ENCODE measurements at regions not wholly inside any gene's neighbourhood (a gene's known extent, or its start where the extent isn't known, plus 50 kb on each side); places are given as distances from the start of the nearest gene placed in this dataset.

DNA sequence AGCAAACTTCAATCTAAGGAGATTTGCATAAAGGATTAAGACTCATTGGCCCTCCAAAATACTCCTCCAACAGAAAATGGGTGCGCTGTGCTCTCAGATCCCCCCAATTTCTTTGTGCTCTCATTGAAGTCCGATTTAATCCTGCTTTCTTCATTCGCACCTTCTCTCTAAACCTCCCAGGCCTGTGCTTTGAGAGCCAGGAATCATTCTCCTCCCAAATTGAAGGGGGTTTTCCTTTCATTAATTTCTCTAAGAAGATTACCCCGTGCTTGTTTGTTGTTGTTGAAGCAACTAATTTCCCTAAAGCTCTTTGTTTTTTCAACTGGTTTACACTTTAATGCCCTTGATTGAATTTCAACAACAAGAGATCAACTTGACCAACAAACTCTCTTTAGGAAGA is 304.2 kb upstream of the IRX3 start:
- no peak overlapping the region for H3K4me3 ChIP-seq (ENCODE audit: low read length in 3 of 3)
- H3K9me3 ChIP-seq (ENCODE audit: control insufficient read depth in 3 of 3, low read length in 3 of 3) = no peaks in the 10 kb centered on the region
- H3K27ac ChIP-seq (ENCODE audit: low read depth, low read length) = no peak overlapping the region
- H3K4me1 ChIP-seq (ENCODE audit: control insufficient read depth in 3 of 3, insufficient read depth in 3 of 3, low read length in 3 of 3) = no peaks in the 10 kb centered on the region
- no peak overlapping the region for H3K9ac ChIP-seq (ENCODE audit: low read depth in 1 of 3, low read length in 3 of 3)
- H3K27me3 ChIP-seq (ENCODE audit: control insufficient read depth in 3 of 3, insufficient read depth in 3 of 3, low read length in 3 of 3) = peaks cover under 1 to 11% (median 3%) of the 10 kb centered on the region in 3 donors
- no peaks in the 10 kb centered on the region for H3K36me3 ChIP-seq (ENCODE audit: control insufficient read depth in 3 of 3, insufficient read depth in 3 of 3, low read length in 3 of 3)

DNA sequence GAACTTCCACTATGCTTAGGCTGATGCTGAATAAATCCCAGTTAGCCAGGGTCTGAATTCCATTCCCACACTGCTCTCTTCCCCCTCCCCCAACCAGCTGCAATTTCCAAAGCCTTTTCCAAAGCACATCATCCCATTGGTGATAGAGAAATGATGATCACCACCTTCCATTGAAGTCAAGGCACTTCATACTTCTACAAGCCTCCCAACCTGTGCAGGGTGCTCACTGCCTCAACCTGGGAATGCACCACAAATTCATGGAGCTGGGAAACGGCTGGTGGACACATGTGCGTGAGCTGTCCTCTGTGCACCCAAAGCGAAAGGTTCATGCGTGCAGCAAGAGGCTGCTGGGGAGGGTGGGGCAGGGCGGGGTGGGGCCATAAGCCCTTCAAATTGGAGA is 302.7 kb upstream of the IRX3 start:
- Histone ChIP-seq H3K36me3 (ENCODE audit: control insufficient read depth in 3 of 3, insufficient read depth in 3 of 3, low read length in 3 of 3) (no peaks in the 10 kb centered on the region), H3K9me3 (ENCODE audit: control insufficient read depth in 3 of 3, low read length in 3 of 3) (no peaks in the 10 kb centered on the region), H3K4me1 (ENCODE audit: control insufficient read depth in 3 of 3, insufficient read depth in 3 of 3, low read length in 3 of 3) (no peaks in the 10 kb centered on the region), H3K4me3 (ENCODE audit: low read length in 3 of 3) (no peak overlapping the region), H3K9ac (ENCODE audit: low read depth in 1 of 3, low read length in 3 of 3) (no peak overlapping the region), H3K27me3 (ENCODE audit: control insufficient read depth in 3 of 3, insufficient read depth in 3 of 3, low read length in 3 of 3) (peaks cover 0 to 2% (median 0%) of the 10 kb centered on the region in 3 donors), H3K27ac (ENCODE audit: low read depth, low read length) (no peak overlapping the region)

DNA sequence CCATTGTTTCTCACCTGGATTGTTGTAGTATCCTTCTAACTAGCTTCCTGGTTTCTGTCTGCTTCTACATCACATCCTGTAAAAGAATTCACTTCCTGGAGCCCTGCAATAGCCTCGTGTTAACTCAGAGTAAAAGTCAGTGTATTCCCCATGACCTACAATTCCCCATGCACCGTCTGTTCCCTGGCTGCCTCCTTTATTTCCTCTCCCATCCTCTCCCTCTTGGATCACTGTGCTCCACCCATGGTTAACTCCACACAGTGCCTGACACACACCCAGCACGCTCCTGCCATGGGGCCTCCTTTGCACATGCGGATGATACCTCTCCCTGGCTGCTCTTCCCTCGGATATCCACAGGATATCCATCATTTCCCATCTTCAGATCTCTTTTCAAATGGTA is 301.4 kb upstream of the IRX3 start:
- H3K9ac ChIP-seq (ENCODE audit: low read depth in 1 of 3, low read length in 3 of 3) = no peak overlapping the region
- H3K4me3 ChIP-seq (ENCODE audit: low read length in 3 of 3) = no peak overlapping the region
- no peaks in the 10 kb centered on the region for H3K27me3 ChIP-seq (ENCODE audit: control insufficient read depth in 3 of 3, insufficient read depth in 3 of 3, low read length in 3 of 3)
- H3K4me1 ChIP-seq (ENCODE audit: control insufficient read depth in 3 of 3, insufficient read depth in 3 of 3, low read length in 3 of 3) = no peaks in the 10 kb centered on the region
- no peak overlapping the region for H3K27ac ChIP-seq (ENCODE audit: low read depth, low read length)
- no peaks in the 10 kb centered on the region for H3K36me3 ChIP-seq (ENCODE audit: control insufficient read depth in 3 of 3, insufficient read depth in 3 of 3, low read length in 3 of 3)
- H3K9me3 ChIP-seq (ENCODE audit: control insufficient read depth in 3 of 3, low read length in 3 of 3) = no peaks in the 10 kb centered on the region

DNA sequence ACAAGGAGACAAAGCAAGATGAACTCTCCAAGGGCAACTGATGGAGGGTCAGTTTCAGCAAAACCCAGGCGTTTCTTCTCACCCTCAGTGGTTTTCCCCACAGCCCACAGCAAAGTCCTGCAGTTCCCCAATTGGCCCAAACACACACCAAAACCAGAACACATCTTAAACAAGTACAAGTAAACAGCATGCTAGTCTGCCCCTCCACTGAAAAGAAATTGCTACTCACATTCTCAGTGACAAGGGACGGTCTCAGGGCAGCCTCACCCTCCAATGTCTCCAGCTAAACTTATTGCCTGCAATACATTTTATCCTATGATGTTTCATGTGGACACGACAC is 300.6 kb upstream of the IRX3 start:
- Histone ChIP-seq H3K27me3 (ENCODE audit: control insufficient read depth in 3 of 3, insufficient read depth in 3 of 3, low read length in 3 of 3) (no peaks in the 10 kb centered on the region), H3K9me3 (ENCODE audit: control insufficient read depth in 3 of 3, low read length in 3 of 3) (no peaks in the 10 kb centered on the region), H3K9ac (ENCODE audit: low read depth in 1 of 3, low read length in 3 of 3) (no peak overlapping the region), H3K36me3 (ENCODE audit: control insufficient read depth in 3 of 3, insufficient read depth in 3 of 3, low read length in 3 of 3) (no peaks in the 10 kb centered on the region), H3K27ac (ENCODE audit: low read depth, low read length) (no peak overlapping the region), H3K4me1 (ENCODE audit: control insufficient read depth in 3 of 3, insufficient read depth in 3 of 3, low read length in 3 of 3) (no peaks in the 10 kb centered on the region), H3K4me3 (ENCODE audit: low read length in 3 of 3) (no peak overlapping the region)

DNA sequence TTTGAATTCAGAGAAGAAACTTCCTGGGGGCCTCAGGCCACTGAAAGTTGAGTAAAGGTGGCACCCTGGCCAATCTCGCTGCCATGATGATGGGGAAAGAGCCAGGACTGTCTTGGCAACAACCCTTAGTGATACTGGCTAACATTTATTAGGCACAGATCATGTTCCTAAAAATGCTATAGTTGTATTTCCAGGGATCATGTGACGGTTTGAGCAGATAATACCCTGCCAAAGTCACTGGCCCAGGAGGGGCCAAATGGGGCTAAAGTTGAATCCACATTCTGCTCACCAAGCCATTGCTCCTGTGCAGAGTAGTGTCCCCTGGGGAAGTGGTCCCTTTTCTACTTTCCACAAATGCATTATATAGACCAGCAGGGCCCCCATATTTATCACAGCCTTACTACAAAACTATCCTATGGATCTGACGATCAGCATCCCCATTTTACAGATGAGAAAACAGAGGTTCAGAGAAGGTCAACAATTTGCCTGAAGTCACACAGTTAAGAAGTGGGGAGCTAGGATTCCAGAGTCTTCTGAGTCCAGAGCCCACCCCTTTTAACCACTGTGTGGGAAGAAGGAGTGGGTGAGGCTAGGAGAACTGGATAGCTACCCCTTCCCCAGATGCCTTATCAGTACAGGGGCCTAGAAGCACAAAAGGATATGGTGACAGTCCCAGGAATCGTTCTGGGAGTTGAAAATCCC is 300.0 kb upstream of the IRX3 start:
- no peak overlapping the region for H3K9ac ChIP-seq (ENCODE audit: low read depth in 1 of 3, low read length in 3 of 3)
- H3K4me3 ChIP-seq (ENCODE audit: low read length in 3 of 3) = no peak overlapping the region
- H3K27ac ChIP-seq (ENCODE audit: low read depth, low read length) = no peak overlapping the region
- no peaks in the 10 kb centered on the region for H3K9me3 ChIP-seq (ENCODE audit: control insufficient read depth in 3 of 3, low read length in 3 of 3)
- H3K27me3 ChIP-seq (ENCODE audit: control insufficient read depth in 3 of 3, insufficient read depth in 3 of 3, low read length in 3 of 3) = no peaks in the 10 kb centered on the region
- no peaks in the 10 kb centered on the region for H3K36me3 ChIP-seq (ENCODE audit: control insufficient read depth in 3 of 3, insufficient read depth in 3 of 3, low read length in 3 of 3)
- H3K4me1 ChIP-seq (ENCODE audit: control insufficient read depth in 3 of 3, insufficient read depth in 3 of 3, low read length in 3 of 3) = no peaks in the 10 kb centered on the region

DNA sequence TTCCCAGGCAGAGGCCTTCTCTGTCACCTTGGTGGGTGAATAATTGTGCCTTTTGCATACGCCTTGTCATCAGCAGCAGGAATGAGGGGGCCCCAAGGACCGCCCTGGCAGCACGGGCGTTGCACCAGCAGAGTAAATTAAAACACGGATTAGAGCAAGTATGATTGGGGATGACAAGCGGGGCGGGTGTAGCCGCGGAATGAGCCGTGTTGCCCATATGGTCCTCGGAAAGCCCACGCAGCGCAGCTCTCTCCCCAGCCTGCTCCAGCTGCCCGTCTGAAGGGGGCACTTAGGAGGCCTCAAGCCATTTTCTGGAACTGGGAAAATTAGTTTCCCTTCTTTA is 299.4 kb upstream of the IRX3 start:
- Histone ChIP-seq H3K9ac (ENCODE audit: low read depth in 1 of 3, low read length in 3 of 3) (no peak overlapping the region), H3K4me1 (ENCODE audit: control insufficient read depth in 3 of 3, insufficient read depth in 3 of 3, low read length in 3 of 3) (no peaks in the 10 kb centered on the region), H3K27me3 (ENCODE audit: control insufficient read depth in 3 of 3, insufficient read depth in 3 of 3, low read length in 3 of 3) (no peaks in the 10 kb centered on the region), H3K36me3 (ENCODE audit: control insufficient read depth in 3 of 3, insufficient read depth in 3 of 3, low read length in 3 of 3) (no peaks in the 10 kb centered on the region), H3K27ac (ENCODE audit: low read depth, low read length) (no peak overlapping the region), H3K9me3 (ENCODE audit: control insufficient read depth in 3 of 3, low read length in 3 of 3) (no peaks in the 10 kb centered on the region), H3K4me3 (ENCODE audit: low read length in 3 of 3) (no peak overlapping the region)

DNA sequence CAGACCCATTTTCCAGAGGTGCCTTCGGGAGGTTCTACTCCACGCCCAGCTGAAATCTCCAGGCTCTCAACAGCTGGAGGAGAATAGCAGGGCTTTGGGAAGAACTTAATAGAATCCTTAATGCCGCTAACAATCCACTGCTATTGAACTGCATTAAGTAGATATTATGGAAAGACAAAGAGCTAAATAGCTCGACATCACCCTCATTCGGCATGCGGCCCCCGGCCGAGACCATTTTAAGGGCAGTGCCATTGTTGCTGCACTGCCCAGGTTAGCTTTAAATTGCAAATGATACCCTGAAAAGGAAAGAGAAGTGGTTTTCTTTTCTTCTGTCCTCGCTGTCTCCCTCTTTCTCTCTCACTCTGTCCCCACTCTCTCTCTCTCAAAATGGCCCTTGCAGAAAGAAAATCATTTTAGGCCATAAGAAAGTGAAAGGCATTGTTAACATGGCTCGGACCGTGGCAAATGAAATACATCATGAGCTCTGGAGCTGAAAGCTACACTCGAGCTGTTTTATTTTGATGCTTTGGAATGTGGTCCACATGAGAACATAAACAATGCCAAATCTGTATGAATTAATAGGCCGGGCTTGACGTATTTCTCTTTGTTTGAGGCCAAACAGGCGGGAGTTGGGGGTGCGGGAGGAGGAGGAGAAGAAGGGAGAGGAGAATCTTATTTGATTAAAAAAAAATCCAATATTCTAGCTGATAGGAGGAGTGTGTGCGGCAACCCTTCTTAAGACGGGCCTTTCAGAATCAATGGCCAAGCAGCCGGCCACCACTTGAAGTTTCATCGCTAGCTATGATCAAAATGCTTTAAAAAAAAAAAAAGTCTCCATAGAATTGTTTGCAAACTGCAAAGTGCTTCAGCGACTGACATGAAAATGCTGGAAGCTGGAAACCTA is 298.8 kb upstream of the IRX3 start:
- Histone ChIP-seq H3K36me3 (ENCODE audit: control insufficient read depth in 3 of 3, insufficient read depth in 3 of 3, low read length in 3 of 3) (no peaks in the 10 kb centered on the region), H3K9ac (ENCODE audit: low read depth in 1 of 3, low read length in 3 of 3) (no peak overlapping the region), H3K4me1 (ENCODE audit: control insufficient read depth in 3 of 3, insufficient read depth in 3 of 3, low read length in 3 of 3) (no peaks in the 10 kb centered on the region), H3K4me3 (ENCODE audit: low read length in 3 of 3) (no peak overlapping the region), H3K27me3 (ENCODE audit: control insufficient read depth in 3 of 3, insufficient read depth in 3 of 3, low read length in 3 of 3) (no peaks in the 10 kb centered on the region), H3K9me3 (ENCODE audit: control insufficient read depth in 3 of 3, low read length in 3 of 3) (no peaks in the 10 kb centered on the region), H3K27ac (ENCODE audit: low read depth, low read length) (no peak overlapping the region)

DNA sequence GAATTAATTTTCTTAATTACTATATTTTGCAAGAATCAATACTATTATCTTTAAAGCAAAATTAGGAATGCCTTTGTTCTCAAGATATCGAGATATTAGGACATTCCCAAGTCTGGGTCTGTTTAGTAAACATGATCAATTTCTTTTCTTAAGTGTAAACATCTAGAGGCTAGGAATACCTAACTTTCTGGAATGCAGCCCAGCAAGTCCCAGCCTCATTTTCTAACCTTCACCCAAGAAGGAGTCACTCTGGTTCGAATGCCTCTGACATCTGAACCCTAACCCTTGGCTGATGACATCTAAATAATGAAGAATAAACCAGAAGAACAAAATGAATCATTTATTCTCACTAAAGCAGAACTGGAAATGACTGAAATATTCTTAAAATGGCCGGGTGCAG is 297.5 kb upstream of the IRX3 start:
- no peaks in the 10 kb centered on the region for H3K27me3 ChIP-seq (ENCODE audit: control insufficient read depth in 3 of 3, insufficient read depth in 3 of 3, low read length in 3 of 3)
- H3K9ac ChIP-seq (ENCODE audit: low read depth in 1 of 3, low read length in 3 of 3) = no peak overlapping the region
- no peaks in the 10 kb centered on the region for H3K36me3 ChIP-seq (ENCODE audit: control insufficient read depth in 3 of 3, insufficient read depth in 3 of 3, low read length in 3 of 3)
- no peaks in the 10 kb centered on the region for H3K9me3 ChIP-seq (ENCODE audit: control insufficient read depth in 3 of 3, low read length in 3 of 3)
- H3K4me1 ChIP-seq (ENCODE audit: control insufficient read depth in 3 of 3, insufficient read depth in 3 of 3, low read length in 3 of 3) = no peaks in the 10 kb centered on the region
- no peak overlapping the region for H3K27ac ChIP-seq (ENCODE audit: low read depth, low read length)
- H3K4me3 ChIP-seq (ENCODE audit: low read length in 3 of 3) = no peak overlapping the region

DNA sequence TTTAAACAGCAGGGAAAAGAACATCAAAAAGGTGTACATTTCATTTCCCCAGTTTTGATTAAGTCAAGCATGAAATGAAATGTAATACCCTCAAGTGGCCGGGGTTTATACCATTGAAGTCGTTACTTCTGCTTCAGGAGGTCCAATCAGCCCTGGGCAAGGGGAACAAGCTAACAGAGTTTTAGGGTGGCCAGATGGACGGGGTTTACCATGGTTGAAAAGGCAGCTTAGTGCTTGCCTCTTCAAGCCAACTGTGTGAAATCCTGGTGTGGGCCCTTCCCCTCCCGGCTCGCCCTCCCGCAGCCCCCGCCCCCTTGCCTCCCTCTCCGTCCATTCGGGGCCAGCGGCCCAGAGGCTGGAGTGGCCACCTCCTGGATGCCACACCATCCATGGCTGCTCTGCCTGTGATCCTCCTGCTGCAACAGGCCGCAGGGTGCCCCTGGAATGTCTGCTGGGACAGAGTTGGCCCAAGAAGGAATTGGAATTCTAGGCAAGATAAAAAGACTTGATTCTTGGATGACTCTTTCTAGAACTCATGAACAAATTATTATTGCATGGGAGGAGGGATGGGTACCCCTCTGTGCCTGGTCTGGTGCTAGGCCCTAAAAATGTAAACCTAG is 296.2 kb upstream of the IRX3 start:
- Histone ChIP-seq H3K27ac (ENCODE audit: low read depth, low read length) (no peak overlapping the region), H3K9me3 (ENCODE audit: control insufficient read depth in 3 of 3, low read length in 3 of 3) (no peaks in the 10 kb centered on the region), H3K4me3 (ENCODE audit: low read length in 3 of 3) (no peak overlapping the region), H3K36me3 (ENCODE audit: control insufficient read depth in 3 of 3, insufficient read depth in 3 of 3, low read length in 3 of 3) (no peaks in the 10 kb centered on the region), H3K4me1 (ENCODE audit: control insufficient read depth in 3 of 3, insufficient read depth in 3 of 3, low read length in 3 of 3) (no peaks in the 10 kb centered on the region), H3K9ac (ENCODE audit: low read depth in 1 of 3, low read length in 3 of 3) (no peak overlapping the region), H3K27me3 (ENCODE audit: control insufficient read depth in 3 of 3, insufficient read depth in 3 of 3, low read length in 3 of 3) (no peaks in the 10 kb centered on the region)

DNA sequence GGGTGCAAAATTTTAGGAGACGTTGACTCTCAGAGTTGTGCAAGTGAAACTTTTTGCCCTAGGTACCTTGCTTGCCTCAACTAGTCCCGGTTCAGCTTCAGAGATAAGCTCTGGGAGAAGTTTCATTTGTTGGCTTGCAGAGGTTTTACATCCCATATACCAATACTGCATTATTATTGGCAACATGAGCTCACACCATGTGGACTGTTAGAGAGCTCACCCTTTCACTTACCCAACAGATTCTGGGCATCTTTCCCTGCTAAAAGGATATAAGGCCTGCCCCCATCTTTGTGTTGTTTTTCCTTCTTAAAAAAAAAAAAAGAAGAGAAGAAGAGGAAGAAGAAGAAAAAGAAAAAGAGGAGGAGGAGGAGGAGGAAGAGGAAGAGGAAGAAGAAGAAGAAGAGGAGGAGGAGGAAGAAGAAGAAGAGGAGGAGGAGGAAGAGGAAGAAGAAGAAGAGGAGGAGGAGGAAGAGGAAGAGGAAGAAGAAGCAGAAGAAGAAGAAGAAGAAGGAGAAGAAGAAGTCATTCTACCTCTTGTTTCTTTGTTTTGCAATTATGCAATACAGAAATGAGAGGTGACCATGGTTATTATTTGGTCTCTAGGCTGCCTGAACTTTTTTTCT is 292.6 kb upstream of the IRX3 start:
- H3K9ac ChIP-seq (ENCODE audit: low read depth in 1 of 3, low read length in 3 of 3) = no peak overlapping the region
- no peaks in the 10 kb centered on the region for H3K9me3 ChIP-seq (ENCODE audit: control insufficient read depth in 3 of 3, low read length in 3 of 3)
- no peak overlapping the region for H3K4me3 ChIP-seq (ENCODE audit: low read length in 3 of 3)
- no peaks in the 10 kb centered on the region for H3K4me1 ChIP-seq (ENCODE audit: control insufficient read depth in 3 of 3, insufficient read depth in 3 of 3, low read length in 3 of 3)
- H3K27me3 ChIP-seq (ENCODE audit: control insufficient read depth in 3 of 3, insufficient read depth in 3 of 3, low read length in 3 of 3) = no peaks in the 10 kb centered on the region
- H3K36me3 ChIP-seq (ENCODE audit: control insufficient read depth in 3 of 3, insufficient read depth in 3 of 3, low read length in 3 of 3) = no peaks in the 10 kb centered on the region
- H3K27ac ChIP-seq (ENCODE audit: low read depth, low read length) = no peak overlapping the region
